ENCODE measurements at regions not wholly inside any gene's neighbourhood (a gene's known extent, or its start where the extent isn't known, plus 50 kb on each side); places are given as distances from the start of the nearest gene placed in this dataset.

GRCh38 chr4:12053556-12053955 is 624.9 kb upstream of the HS3ST1 start:
- Histone ChIP-seq H3K4me3 (ENCODE audit: low read length) (no peak overlapping the region), H3K9me3 (replicated peaks; ENCODE audit: insufficient read depth, low read length) (no peaks in the 10 kb centered on the region), H4K20me1 (ENCODE audit: insufficient read depth, low read length) (no peaks in the 10 kb centered on the region), H3K79me2 (ENCODE audit: low read length) (no peaks in the 10 kb centered on the region), H3K4me1 (ENCODE audit: low read length) (no peaks in the 10 kb centered on the region), H2AFZ (ENCODE audit: low read length) (no peak overlapping the region), H3K9me2 (replicated peaks; ENCODE audit: insufficient read depth, low read length) (no peaks in the 10 kb centered on the region), H3K27me3 (replicated peaks; ENCODE audit: insufficient read depth, low read length) (no peaks in the 10 kb centered on the region), H3K27ac (ENCODE audit: low read length) (no peak overlapping the region), H3K9ac (ENCODE audit: low read length) (no peak overlapping the region), H3K36me3 (replicated peaks; ENCODE audit: insufficient read depth, low read length) (no peaks in the 10 kb centered on the region), H3F3A (ENCODE audit: insufficient read depth, low read length) (no peaks in the 10 kb centered on the region), H3K4me2 (ENCODE audit: low read depth, low read length) (no peak overlapping the region)
- no peak for DNase-seq
- TF ChIP-seq EZH2 (optimal IDR thresholded peaks at IDR 0.05; ENCODE audit: low read depth, low read length) (no peak), CTCF (IDR thresholded peaks at IDR 0.05; ENCODE audit: low read length) (no peak), EZH2phosphoT487 (IDR thresholded peaks at IDR 0.05; ENCODE audit: low read length) (no peak)

GRCh38 chr4:12050357-12050756 is 621.7 kb upstream of the HS3ST1 start:
- no peak overlapping the region for H3K9ac ChIP-seq (ENCODE audit: low read length)
- H3K4me1 ChIP-seq (ENCODE audit: low read length) = no peaks in the 10 kb centered on the region
- no peak for DNase-seq
- H3K79me2 ChIP-seq (ENCODE audit: low read length) = no peaks in the 10 kb centered on the region
- TF ChIP-seq CTCF (IDR thresholded peaks at IDR 0.05; ENCODE audit: low read length) (no peak), EZH2 (optimal IDR thresholded peaks at IDR 0.05; ENCODE audit: low read depth, low read length) (no peak), EZH2phosphoT487 (IDR thresholded peaks at IDR 0.05; ENCODE audit: low read length) (no peak)
- no peaks in the 10 kb centered on the region for H3K27me3 ChIP-seq (replicated peaks; ENCODE audit: insufficient read depth, low read length)
- H2AFZ ChIP-seq (ENCODE audit: low read length) = no peak overlapping the region
- H3K27ac ChIP-seq (ENCODE audit: low read length) = no peak overlapping the region
- H3K9me3 ChIP-seq (replicated peaks; ENCODE audit: insufficient read depth, low read length) = no peaks in the 10 kb centered on the region
- no peaks in the 10 kb centered on the region for H4K20me1 ChIP-seq (ENCODE audit: insufficient read depth, low read length)
- H3K9me2 ChIP-seq (replicated peaks; ENCODE audit: insufficient read depth, low read length) = no peaks in the 10 kb centered on the region
- H3K4me2 ChIP-seq (ENCODE audit: low read depth, low read length) = no peak overlapping the region
- no peaks in the 10 kb centered on the region for H3F3A ChIP-seq (ENCODE audit: insufficient read depth, low read length)
- H3K4me3 ChIP-seq (ENCODE audit: low read length) = no peak overlapping the region
- no peaks in the 10 kb centered on the region for H3K36me3 ChIP-seq (replicated peaks; ENCODE audit: insufficient read depth, low read length)

GRCh38 chr4:12042818-12043217 is 614.1 kb upstream of the HS3ST1 start:
- Histone ChIP-seq H3F3A (ENCODE audit: insufficient read depth, low read length) (no peaks in the 10 kb centered on the region), H3K79me2 (ENCODE audit: low read length) (no peaks in the 10 kb centered on the region), H4K20me1 (ENCODE audit: insufficient read depth, low read length) (no peaks in the 10 kb centered on the region), H3K27ac (ENCODE audit: low read length) (no peak overlapping the region), H3K9me3 (replicated peaks; ENCODE audit: insufficient read depth, low read length) (no peaks in the 10 kb centered on the region), H3K4me2 (ENCODE audit: low read depth, low read length) (no peak overlapping the region), H3K4me1 (ENCODE audit: low read length) (no peaks in the 10 kb centered on the region), H3K4me3 (ENCODE audit: low read length) (no peak overlapping the region), H2AFZ (ENCODE audit: low read length) (no peak overlapping the region), H3K36me3 (replicated peaks; ENCODE audit: insufficient read depth, low read length) (no peaks in the 10 kb centered on the region), H3K27me3 (replicated peaks; ENCODE audit: insufficient read depth, low read length) (no peaks in the 10 kb centered on the region), H3K9ac (ENCODE audit: low read length) (no peak overlapping the region), H3K9me2 (replicated peaks; ENCODE audit: insufficient read depth, low read length) (no peaks in the 10 kb centered on the region)
- TF ChIP-seq EZH2 (optimal IDR thresholded peaks at IDR 0.05; ENCODE audit: low read depth, low read length) = no peak
- TF ChIP-seq CTCF (IDR thresholded peaks at IDR 0.05; ENCODE audit: low read length) = no peak
- TF ChIP-seq EZH2phosphoT487 (IDR thresholded peaks at IDR 0.05; ENCODE audit: low read length) = no peak
- no peak for DNase-seq
